H1 (cell line): ENCODE measurements at regions not wholly inside any gene's neighbourhood (a gene's known extent, or its start where the extent isn't known, plus 50 kb on each side); places are given as distances from the start of the nearest gene placed in this dataset.

Source experiments
- HDAC2 ChIP-seq, 2 experiments: fragments of 300-600 bp in 1 of 2; sonication (generic) in 1 of 2; IDR thresholded peaks; 2 replicates each; pipeline ENCODE4 v1.6.1; 2011 to 2012; ENCODE audit warnings: low read depth in 2 of 2, low read length in 2 of 2, mild to moderate bottlenecking in 2 of 2, moderate library complexity in 2 of 2, borderline replicate concordance in 1 of 2, inconsistent platforms in 1 of 2

GRCh38 chr11:27250867-27251665, 111.9 kb downstream of the CCDC34 start (continued):
- no peak for TF ChIP-seq HDAC2 (IDR thresholded peaks at IDR 0.05; ENCODE audit: borderline replicate concordance in 1 of 2, low read depth in 2 of 2, low read length in 2 of 2)
